Stimulated activated naive CD8-positive, alpha-beta T cell treated with anti-CD3 and anti-CD28 coated beads, Interleukin-15, amount 100 ng/mL, for 72 hours (primary cell): ENCODE measurements at regions not wholly inside any gene's neighbourhood (a gene's known extent, or its start where the extent isn't known, plus 50 kb on each side); places are given as distances from the start of the nearest gene placed in this dataset.

Experiments
- ATAC-seq: fragments of 150-1000 bp; cut with Tn5 transposase; 2 replicates; pipeline ENCODE4 v1.10.0; 2021; ENCODE audit warnings: mild to moderate bottlenecking, moderate library complexity
- DNase-seq, 2 donors: peaks; one replicate each; pipeline ENCODE4 v3.0.0; 2021 to 2022
- H3K27ac Mint-ChIP-seq, 2 donors: one replicate each; pipeline ENCODE4 v1.8.0; 2022; ENCODE audit warnings: mild to moderate bottlenecking in 2 of 2, mixed read lengths in 2 of 2, moderate library complexity in 2 of 2
- H3K27me3 Mint-ChIP-seq: one replicate; pipeline ENCODE4 v1.8.0; 2022; ENCODE audit warnings: mixed read lengths
- H3K4me1 Mint-ChIP-seq: one replicate; pipeline ENCODE4 v1.8.0; 2022; ENCODE audit warnings: mild to moderate bottlenecking, mixed read lengths
- H3K4me3 Mint-ChIP-seq, 2 donors: one replicate each; pipeline ENCODE4 v1.8.0; 2022; ENCODE audit warnings: mild to moderate bottlenecking in 2 of 2, mixed read lengths in 2 of 2, moderate library complexity in 1 of 2
- H3K9me3 Mint-ChIP-seq, 2 donors: one replicate each; pipeline ENCODE4 v1.8.0; 2022; ENCODE audit warnings: mixed read lengths in 2 of 2

GRCh38 chr15:93646193-93646592 lies 557.2 kb upstream of the RGMA start:
- no peak for ATAC-seq
- no peak for DNase-seq
- no peaks in the 10 kb centered on the region for H3K9me3 Mint-ChIP-seq
- no peak overlapping the region for H3K27ac Mint-ChIP-seq
- no peak overlapping the region for H3K4me3 Mint-ChIP-seq
- no peaks in the 10 kb centered on the region for H3K27me3 Mint-ChIP-seq
- no peaks in the 10 kb centered on the region for H3K4me1 Mint-ChIP-seq

- DNase-seq, result no peak
- ATAC-seq, result no peak
- H3K27me3 Mint-ChIP-seq, result no peaks in the 10 kb centered on the region
- no peak overlapping the region for H3K27ac Mint-ChIP-seq
- no peaks in the 10 kb centered on the region for H3K4me1 Mint-ChIP-seq
- H3K4me3 Mint-ChIP-seq, result no peak overlapping the region
- H3K9me3 Mint-ChIP-seq, result no peaks in the 10 kb centered on the region
These were observed 556.6 kb upstream of the RGMA start for GRCh38 chr15:93645594-93645993.

DNA sequence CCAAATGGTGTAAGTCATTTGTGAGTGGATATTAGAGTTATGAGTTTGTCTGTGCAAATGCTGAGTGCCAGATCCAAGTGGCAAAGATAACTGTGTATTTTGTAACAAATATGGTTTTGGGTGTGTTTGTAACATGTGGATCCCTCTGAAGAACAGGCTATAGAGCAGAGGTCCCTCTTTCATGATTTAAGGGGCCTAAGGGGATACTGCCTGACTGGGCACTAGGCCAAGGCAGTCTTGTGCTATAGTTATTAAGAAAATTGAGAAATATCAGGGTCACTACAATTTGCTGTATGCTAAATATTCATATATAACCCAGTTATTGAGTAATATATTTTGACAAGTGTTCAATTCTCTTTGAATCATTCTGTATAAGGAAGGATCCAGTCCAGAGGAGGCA lies 555.6 kb upstream of the RGMA start:
- Mint-ChIP-seq H3K4me1 (no peaks in the 10 kb centered on the region), H3K4me3 (no peak overlapping the region), H3K9me3 (no peaks in the 10 kb centered on the region), H3K27me3 (no peaks in the 10 kb centered on the region), H3K27ac (no peak overlapping the region)
- no peak for ATAC-seq
- DNase-seq, result no peak

DNA sequence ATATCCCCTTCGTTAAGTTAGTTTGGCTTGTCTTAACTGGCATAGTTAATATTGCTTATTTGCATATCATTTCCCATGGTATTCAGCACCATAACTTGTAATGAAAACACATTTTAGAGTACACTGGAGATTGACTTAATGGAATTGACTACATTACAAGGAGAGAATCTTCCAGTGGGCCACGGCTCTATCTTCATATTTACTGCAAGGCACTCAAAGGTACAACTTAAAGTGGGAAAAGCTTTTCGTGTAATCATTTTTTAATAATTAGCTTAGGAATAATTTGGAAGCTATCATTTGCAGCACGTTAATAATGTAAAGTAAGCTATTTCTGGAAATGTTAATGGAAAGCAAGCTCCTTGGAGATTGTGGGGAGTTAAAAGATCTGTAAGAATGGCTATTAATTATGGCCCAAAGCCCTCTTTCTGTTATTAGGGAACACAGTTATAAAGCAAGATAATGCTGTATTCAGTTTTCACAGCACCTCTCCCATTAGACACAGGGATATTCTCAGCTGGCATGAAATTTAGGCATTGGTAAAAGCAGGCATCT lies 551.5 kb upstream of the RGMA start:
- Mint-ChIP-seq H3K4me1 (no peaks in the 10 kb centered on the region), H3K27ac (no peak overlapping the region), H3K9me3 (no peaks in the 10 kb centered on the region), H3K27me3 (no peaks in the 10 kb centered on the region), H3K4me3 (no peak overlapping the region)
- ATAC-seq (no peak), DNase-seq (no peak)

DNA sequence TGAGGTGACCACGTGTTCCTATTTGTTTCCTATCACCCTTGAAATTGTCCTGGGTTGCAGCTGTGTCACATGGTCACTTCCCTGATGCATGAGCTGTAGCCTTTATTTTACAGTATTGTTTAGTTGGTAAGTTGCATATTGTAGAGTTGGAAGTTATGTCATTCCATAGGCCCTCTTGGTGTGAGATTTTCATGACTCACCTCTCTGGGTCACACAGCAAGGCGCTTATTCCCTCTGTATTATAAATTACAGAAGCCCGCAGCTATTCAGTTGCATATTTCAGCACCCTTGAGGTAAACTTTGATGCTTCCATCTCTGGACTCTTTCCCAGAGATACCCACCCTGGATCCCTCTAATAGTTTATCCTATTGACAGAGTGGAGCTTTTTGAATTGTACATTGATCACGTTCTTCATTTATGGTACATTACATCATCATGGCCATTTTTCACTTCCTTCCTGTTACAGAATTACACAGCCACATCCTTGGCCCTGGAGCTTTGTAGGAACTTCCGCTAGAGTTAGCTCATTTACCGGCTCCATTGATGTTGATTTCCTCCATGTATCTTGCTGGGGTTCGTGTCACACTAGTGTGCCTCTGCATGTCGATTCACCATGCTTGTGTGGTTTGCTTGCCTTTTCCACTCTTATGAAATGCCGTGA lies 543.1 kb upstream of the RGMA start:
- Mint-ChIP-seq H3K27me3 (no peaks in the 10 kb centered on the region), H3K27ac (no peak overlapping the region), H3K4me1 (no peaks in the 10 kb centered on the region), H3K9me3 (no peaks in the 10 kb centered on the region), H3K4me3 (no peak overlapping the region)
- DNase-seq (no peak), ATAC-seq (no peak)

- no peaks in the 10 kb centered on the region for H3K9me3 Mint-ChIP-seq
- peaks cover 20% of the 10 kb centered on the region for H3K27me3 Mint-ChIP-seq
- H3K4me1 Mint-ChIP-seq, result no peaks in the 10 kb centered on the region
- H3K27ac Mint-ChIP-seq, result no peak overlapping the region
- no peak overlapping the region for H3K4me3 Mint-ChIP-seq
- ATAC-seq (no peak), DNase-seq (no peak)
These were observed 530.6 kb upstream of the RGMA start for GRCh38 chr15:93619597-93619996.

DNA sequence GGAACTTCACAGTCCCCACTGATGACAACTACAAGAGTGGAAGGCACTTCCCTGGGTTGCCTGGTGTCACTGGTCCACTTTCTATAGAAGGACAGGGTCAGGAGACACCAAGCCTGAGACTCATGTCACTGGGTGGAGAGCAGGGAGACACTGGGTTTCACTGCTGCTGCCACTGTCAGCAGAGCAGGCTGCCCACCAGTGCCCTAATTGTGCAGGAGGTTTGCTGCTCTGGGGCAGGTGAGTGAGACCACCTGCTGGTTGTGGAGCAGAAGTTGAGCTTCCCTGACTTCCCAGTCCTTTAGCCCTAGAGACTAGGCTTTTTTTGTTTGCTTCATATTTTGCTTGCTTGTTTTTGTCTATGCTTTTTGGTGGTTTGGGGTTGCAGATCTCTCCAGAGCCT lies 528.4 kb upstream of the RGMA start:
- Mint-ChIP-seq H3K9me3 (no peaks in the 10 kb centered on the region), H3K4me1 (no peaks in the 10 kb centered on the region), H3K27me3 (peaks cover 20% of the 10 kb centered on the region), H3K27ac (peak overlapping the region in 1 of 2 donors; percentile 13), H3K4me3 (no peak overlapping the region)
- ATAC-seq (no peak), DNase-seq (no peak)

DNA sequence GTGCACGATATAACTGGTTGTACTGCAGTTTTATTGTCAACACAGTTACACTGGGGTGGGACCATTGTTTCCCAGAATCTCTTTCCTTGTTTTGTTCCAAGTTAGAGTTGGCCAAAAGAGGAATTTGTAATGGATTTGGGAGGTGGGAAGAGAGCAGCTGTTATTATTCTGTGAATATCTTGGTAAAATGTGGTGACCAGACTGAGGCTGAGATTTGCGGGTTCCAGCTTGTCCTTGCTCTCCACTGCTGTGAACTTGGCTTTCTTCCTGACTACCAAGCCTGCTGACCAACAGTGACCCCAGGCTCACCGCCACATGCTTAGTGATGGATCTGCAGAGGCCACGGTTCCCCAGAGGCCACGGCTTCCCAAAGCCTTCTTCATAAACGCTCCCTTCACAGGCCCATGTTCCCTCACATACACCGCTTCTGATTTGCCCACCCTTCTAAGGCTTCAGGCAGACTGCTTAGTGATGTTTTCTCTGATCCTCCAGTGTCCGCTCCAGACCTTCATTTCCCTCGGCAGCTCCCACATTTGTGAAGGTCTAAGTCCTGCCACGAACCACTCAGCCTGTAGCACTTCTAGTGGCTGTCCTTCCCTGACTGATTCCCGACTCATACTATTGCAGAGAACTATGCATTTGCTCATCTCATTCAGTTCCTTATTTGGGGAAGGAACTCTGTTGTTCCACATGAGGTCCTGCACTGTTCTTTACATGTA lies 525.5 kb upstream of the RGMA start:
- H3K9me3 Mint-ChIP-seq, result no peaks in the 10 kb centered on the region
- ATAC-seq, result no peak
- peaks cover 20% of the 10 kb centered on the region for H3K27me3 Mint-ChIP-seq
- H3K4me3 Mint-ChIP-seq, result no peak overlapping the region
- no peak overlapping the region for H3K27ac Mint-ChIP-seq
- H3K4me1 Mint-ChIP-seq, result no peaks in the 10 kb centered on the region
- no peak for DNase-seq

- H3K9me3 Mint-ChIP-seq, result no peaks in the 10 kb centered on the region
- DNase-seq (no peak), ATAC-seq (no peak)
- no peak overlapping the region for H3K27ac Mint-ChIP-seq
- no peaks in the 10 kb centered on the region for H3K4me1 Mint-ChIP-seq
- H3K27me3 Mint-ChIP-seq, result peaks cover 20% of the 10 kb centered on the region
- H3K4me3 Mint-ChIP-seq, result no peak overlapping the region
These were observed 524.4 kb upstream of the RGMA start for GRCh38 chr15:93613386-93613785.

GRCh38 chr15:93612953-93613352 lies 523.9 kb upstream of the RGMA start:
- ATAC-seq (no peak), DNase-seq (no peak)
- Mint-ChIP-seq H3K9me3 (no peaks in the 10 kb centered on the region), H3K27ac (no peak overlapping the region), H3K4me3 (no peak overlapping the region), H3K4me1 (no peaks in the 10 kb centered on the region), H3K27me3 (peaks cover 19% of the 10 kb centered on the region)

DNA sequence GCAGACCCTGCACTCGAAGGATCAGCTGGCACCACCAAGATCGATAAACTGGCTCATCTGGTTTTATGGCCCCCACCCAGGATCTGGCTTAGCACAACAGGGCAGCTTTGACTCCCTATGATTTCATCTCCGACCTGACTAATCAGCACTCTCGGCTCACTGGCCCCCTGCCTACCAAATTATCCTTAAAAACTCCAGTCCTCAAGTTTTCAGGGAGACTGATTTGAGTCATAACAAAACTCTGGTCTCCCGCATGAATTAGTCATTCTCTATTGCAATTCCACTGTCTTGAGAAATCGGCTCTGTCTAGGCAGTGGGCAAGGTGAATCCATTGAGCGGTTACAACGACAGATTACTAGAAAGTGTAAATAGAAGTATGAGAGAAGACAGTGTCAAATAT lies 521.9 kb upstream of the RGMA start:
- Mint-ChIP-seq H3K27me3 (no peaks in the 10 kb centered on the region), H3K4me1 (no peaks in the 10 kb centered on the region), H3K27ac (no peak overlapping the region), H3K9me3 (no peaks in the 10 kb centered on the region), H3K4me3 (no peak overlapping the region)
- DNase-seq, result no peak
- ATAC-seq, result no peak

DNA sequence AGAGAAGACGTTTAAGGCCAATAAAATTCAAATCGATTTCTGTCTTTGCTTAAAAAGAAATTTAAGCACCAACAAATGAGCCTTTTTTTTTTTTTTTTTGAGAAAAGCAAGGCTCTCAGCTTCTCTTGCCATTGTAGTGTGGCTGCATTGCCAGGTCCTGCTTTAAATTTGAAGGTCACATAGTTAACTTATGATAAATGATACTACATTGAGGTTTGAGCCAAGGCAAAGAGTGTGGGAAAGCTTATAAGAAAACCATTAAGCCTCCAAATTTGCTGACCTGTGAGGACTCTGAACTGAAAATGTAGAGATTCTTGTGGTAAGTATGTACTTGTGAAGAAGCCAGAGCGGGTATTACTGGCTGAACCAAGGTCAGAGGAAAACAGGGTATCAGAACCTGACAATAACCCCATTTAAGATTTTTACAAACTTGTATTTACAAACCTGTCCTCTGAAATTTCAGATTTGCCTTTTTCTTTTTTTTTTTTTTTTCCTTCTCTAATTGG lies 519.7 kb upstream of the RGMA start:
- ATAC-seq (no peak), DNase-seq (no peak)
- no peak overlapping the region for H3K27ac Mint-ChIP-seq
- no peaks in the 10 kb centered on the region for H3K9me3 Mint-ChIP-seq
- no peak overlapping the region for H3K4me3 Mint-ChIP-seq
- H3K4me1 Mint-ChIP-seq, result no peaks in the 10 kb centered on the region
- peaks cover 2% of the 10 kb centered on the region for H3K27me3 Mint-ChIP-seq

DNA sequence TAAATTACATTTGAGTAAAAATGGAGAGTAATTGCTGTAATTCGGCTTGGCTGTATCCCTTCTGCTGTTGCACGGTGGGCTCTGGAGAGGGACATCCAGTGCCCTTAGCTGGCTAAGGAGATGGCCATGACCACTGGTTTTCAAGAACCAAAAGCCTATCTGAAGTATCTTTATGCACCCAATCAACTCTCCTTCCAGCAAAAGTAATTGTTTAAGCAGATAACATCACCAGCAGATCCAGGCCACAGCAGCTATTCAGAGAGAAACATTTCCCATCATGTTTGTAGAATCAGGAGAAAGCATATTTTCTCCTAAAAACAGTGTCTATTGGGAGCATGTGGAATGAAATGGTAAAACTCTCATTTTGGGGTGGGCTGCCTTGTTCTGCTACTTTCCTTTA lies 514.5 kb upstream of the RGMA start:
- H3K9me3 Mint-ChIP-seq, result no peaks in the 10 kb centered on the region
- DNase-seq, result no peak
- no peaks in the 10 kb centered on the region for H3K4me1 Mint-ChIP-seq
- H3K27ac Mint-ChIP-seq, result no peak overlapping the region
- H3K4me3 Mint-ChIP-seq, result no peak overlapping the region
- no peak for ATAC-seq
- H3K27me3 Mint-ChIP-seq, result peaks cover 15% of the 10 kb centered on the region

DNA sequence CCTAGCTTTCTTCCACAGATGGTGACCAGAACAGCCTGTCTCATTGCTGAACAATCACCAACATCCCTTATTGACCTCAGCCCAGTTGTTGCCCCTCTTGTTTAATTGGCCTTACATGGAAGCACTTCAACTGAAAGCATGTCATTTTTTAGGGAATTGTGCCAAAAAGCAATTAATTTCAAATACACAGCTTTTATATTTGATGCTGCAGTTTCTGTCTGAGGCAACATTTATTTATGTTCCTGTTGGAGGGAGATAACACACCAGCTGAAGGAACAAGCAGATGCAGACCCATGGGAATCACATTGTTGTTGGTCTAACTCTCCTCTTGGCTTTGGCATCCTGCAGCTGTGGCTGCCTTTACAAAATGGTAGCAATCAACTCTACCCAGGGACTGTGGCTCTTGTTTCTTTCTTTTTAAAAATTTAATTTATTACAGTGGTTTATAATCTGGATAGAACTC lies 498.1 kb upstream of the RGMA start:
- no peak overlapping the region for H3K27ac Mint-ChIP-seq
- no peaks in the 10 kb centered on the region for H3K4me1 Mint-ChIP-seq
- H3K9me3 Mint-ChIP-seq, result peaks cover 0 to 3% of the 10 kb centered on the region in 2 donors
- no peak for DNase-seq
- no peak for ATAC-seq
- no peak overlapping the region for H3K4me3 Mint-ChIP-seq
- H3K27me3 Mint-ChIP-seq, result peaks cover 13% of the 10 kb centered on the region

DNA sequence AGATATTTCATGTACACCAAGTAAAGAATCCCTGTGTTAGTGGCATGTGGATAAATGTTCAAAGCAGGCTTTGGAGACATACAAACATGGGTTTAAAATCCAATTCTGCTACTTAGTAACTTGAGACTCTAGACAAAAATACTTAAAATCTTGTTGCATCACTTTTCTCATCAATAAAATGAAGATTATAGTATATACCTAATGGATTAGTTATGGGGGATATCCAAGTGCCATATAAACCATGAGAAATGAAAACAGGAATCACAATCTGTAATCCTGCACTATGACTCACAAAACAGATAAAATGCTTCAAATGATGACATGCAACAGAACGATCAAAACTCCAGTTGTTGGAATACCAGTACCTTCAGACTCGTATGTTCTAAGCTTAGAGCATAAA lies 496.0 kb upstream of the RGMA start:
- no peak overlapping the region for H3K4me3 Mint-ChIP-seq
- peaks cover 13% of the 10 kb centered on the region for H3K27me3 Mint-ChIP-seq
- ATAC-seq (no peak), DNase-seq (no peak)
- H3K27ac Mint-ChIP-seq, result no peak overlapping the region
- H3K4me1 Mint-ChIP-seq, result no peaks in the 10 kb centered on the region
- peaks cover 0 to 4% of the 10 kb centered on the region in 2 donors for H3K9me3 Mint-ChIP-seq

GRCh38 chr15:93583968-93584367 lies 495.0 kb upstream of the RGMA start:
- H3K27me3 Mint-ChIP-seq, result peaks cover 2% of the 10 kb centered on the region
- H3K27ac Mint-ChIP-seq, result no peak overlapping the region
- H3K4me1 Mint-ChIP-seq, result no peaks in the 10 kb centered on the region
- DNase-seq (no peak), ATAC-seq (no peak)
- peaks cover 7 to 8% of the 10 kb centered on the region in 2 donors for H3K9me3 Mint-ChIP-seq
- no peak overlapping the region for H3K4me3 Mint-ChIP-seq
